HL-60 (cell line): ENCODE measurements at regions not wholly inside any gene's neighbourhood (a gene's known extent, or its start where the extent isn't known, plus 50 kb on each side); places are given as distances from the start of the nearest gene placed in this dataset.
A peak's percentile ranks its signal among the peaks of the same experiment; 100 is the strongest.

Source experiments
- DNase-seq, 2 experiments: peaks; one replicate each; pipeline ENCODE4 v3.0.0-alpha.2; 2010 to 2020; ENCODE audit warnings: low read depth in 1 of 2, low spot score in 1 of 2
- H3K27ac ChIP-seq: fragments of 250-450 bp; sonication (Bioruptor Pico); replicated peaks from 2 replicates; pipeline ENCODE4 v1.5.1; 2020; ENCODE audit warnings: mild to moderate bottlenecking, moderate library complexity
- H3K27me3 ChIP-seq: fragments of 250-450 bp; sonication (Bioruptor Pico); 2 replicates; pipeline ENCODE4 v1.5.1; 2021; ENCODE audit warnings: mild to moderate bottlenecking, moderate library complexity; ENCODE audit not compliant: insufficient read depth, poor library complexity, severe bottlenecking
- H3K4me3 ChIP-seq: replicated peaks from 2 replicates; pipeline ENCODE4 v1.5.1; 2011; ENCODE audit warnings: mild to moderate bottlenecking, control low read depth, low read length; ENCODE audit not compliant: insufficient read depth
- GABPA ChIP-seq: IDR thresholded peaks from 2 replicates; pipeline ENCODE4 v1.6.1; 2012; ENCODE audit warnings: low read depth
- POLR2AphosphoS5 ChIP-seq: IDR thresholded peaks from 2 replicates; pipeline ENCODE4 v1.6.1; 2012; ENCODE audit warnings: low read depth
- SPI1 ChIP-seq: IDR thresholded peaks from 2 replicates; pipeline ENCODE4 v1.6.1; 2012; ENCODE audit warnings: low read depth, mild to moderate bottlenecking, borderline replicate concordance
- TF ChIP-seq, protein P1 (sequence below): IDR thresholded peaks from 2 replicates; pipeline ENCODE4 v1.6.1; 2012; ENCODE audit warnings: low read depth; ENCODE audit not compliant: insufficient replicate concordance
- TF ChIP-seq, protein P2 (sequence below): IDR thresholded peaks from one replicate; pipeline ENCODE4 v1.5.1; 2011; ENCODE audit warnings: low read length, control low read depth, inconsistent platforms; ENCODE audit not compliant: insufficient read depth

DNA sequence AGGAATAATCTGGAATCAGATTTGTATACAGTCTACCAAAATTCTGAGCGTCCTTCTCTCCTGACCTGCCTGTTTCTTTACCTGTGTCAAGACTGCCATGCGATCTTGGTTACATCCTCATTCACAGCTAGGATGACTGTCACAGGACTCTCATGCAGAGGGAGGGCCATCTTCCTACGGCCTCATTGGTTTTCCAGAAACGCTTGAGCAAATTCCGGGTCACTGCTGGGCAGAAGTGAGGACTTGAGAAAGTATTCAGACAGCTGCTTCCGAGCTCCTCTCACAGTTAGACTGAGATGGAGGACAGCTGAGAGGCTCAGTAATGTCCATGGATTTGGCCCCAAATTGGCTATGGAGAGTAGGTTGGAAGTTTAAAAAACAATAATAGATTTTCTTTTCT is 94.2 kb downstream of the TFAP2C start:
- Histone ChIP-seq H3K27me3 (no peaks in the 10 kb centered on the region), H3K4me3 (no peak overlapping the region), H3K27ac (no peak overlapping the region)
- TF ChIP-seq SPI1 (no peak), GABPA (no peak), POLR2AphosphoS5 (no peak)
- TF ChIP-seq, protein P1, sequence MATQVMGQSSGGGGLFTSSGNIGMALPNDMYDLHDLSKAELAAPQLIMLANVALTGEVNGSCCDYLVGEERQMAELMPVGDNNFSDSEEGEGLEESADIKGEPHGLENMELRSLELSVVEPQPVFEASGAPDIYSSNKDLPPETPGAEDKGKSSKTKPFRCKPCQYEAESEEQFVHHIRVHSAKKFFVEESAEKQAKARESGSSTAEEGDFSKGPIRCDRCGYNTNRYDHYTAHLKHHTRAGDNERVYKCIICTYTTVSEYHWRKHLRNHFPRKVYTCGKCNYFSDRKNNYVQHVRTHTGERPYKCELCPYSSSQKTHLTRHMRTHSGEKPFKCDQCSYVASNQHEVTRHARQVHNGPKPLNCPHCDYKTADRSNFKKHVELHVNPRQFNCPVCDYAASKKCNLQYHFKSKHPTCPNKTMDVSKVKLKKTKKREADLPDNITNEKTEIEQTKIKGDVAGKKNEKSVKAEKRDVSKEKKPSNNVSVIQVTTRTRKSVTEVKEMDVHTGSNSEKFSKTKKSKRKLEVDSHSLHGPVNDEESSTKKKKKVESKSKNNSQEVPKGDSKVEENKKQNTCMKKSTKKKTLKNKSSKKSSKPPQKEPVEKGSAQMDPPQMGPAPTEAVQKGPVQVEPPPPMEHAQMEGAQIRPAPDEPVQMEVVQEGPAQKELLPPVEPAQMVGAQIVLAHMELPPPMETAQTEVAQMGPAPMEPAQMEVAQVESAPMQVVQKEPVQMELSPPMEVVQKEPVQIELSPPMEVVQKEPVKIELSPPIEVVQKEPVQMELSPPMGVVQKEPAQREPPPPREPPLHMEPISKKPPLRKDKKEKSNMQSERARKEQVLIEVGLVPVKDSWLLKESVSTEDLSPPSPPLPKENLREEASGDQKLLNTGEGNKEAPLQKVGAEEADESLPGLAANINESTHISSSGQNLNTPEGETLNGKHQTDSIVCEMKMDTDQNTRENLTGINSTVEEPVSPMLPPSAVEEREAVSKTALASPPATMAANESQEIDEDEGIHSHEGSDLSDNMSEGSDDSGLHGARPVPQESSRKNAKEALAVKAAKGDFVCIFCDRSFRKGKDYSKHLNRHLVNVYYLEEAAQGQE: no peak
- TF ChIP-seq, protein P2, sequence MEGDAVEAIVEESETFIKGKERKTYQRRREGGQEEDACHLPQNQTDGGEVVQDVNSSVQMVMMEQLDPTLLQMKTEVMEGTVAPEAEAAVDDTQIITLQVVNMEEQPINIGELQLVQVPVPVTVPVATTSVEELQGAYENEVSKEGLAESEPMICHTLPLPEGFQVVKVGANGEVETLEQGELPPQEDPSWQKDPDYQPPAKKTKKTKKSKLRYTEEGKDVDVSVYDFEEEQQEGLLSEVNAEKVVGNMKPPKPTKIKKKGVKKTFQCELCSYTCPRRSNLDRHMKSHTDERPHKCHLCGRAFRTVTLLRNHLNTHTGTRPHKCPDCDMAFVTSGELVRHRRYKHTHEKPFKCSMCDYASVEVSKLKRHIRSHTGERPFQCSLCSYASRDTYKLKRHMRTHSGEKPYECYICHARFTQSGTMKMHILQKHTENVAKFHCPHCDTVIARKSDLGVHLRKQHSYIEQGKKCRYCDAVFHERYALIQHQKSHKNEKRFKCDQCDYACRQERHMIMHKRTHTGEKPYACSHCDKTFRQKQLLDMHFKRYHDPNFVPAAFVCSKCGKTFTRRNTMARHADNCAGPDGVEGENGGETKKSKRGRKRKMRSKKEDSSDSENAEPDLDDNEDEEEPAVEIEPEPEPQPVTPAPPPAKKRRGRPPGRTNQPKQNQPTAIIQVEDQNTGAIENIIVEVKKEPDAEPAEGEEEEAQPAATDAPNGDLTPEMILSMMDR: no peak
- no peak for DNase-seq

DNA sequence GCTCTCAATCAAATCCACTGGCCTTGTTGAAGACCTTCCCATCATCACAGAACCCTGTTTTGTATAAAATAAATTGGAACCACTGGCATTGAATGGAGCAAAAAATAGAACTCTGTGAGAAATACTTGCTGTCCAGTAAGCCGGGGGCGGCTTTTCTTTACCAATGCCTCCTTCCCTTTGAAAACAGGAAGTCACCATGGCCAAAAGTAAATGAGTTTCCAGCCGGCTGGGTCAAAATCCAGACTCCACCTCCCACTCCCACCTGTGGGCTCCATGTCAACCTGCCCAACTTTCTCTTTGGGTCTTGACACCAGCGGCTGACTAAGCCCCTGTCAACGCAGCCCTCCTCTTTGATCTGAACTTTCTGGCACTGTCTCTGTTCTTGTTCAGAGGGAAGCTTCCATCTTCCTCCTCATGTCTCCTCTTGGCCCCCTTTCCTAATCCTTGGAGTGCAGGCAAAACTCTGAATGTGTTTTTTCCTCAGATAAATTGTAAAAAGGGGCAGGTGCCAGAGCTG is 95.2 kb downstream of the TFAP2C start:
- DNase-seq: peak in 1 of 2 experiments; percentile 15
- peak; percentile 83 for TF ChIP-seq SPI1
- TF ChIP-seq POLR2AphosphoS5: no peak
- TF ChIP-seq, protein P1: no peak
- H3K27me3 ChIP-seq: no peaks in the 10 kb centered on the region
- H3K27ac ChIP-seq: no peak overlapping the region
- no peak overlapping the region for H3K4me3 ChIP-seq

DNA sequence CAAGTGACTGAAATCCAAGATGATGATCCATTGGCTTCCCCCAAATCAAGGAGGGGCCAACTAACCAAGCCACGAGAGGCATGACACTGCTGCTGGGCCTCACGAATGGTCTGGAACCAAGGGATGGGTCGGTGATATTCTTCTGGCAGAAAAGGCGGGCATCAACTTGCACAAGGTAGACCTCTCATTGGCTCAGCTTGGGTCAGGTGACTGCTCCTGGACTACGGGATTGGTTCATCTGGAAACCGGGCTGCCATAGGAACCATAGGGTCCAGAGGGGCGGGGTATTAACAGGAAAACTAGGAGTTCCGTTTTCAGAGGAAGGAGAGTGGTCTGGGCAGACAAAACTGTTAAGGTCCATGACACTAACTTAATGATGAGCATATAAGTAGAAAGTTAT is 100.9 kb downstream of the TFAP2C start:
- H3K27ac ChIP-seq: no peak overlapping the region
- TF ChIP-seq SPI1: no peak
- TF ChIP-seq, protein P2: no peak
- no peak for TF ChIP-seq GABPA
- DNase-seq: no peak

DNA sequence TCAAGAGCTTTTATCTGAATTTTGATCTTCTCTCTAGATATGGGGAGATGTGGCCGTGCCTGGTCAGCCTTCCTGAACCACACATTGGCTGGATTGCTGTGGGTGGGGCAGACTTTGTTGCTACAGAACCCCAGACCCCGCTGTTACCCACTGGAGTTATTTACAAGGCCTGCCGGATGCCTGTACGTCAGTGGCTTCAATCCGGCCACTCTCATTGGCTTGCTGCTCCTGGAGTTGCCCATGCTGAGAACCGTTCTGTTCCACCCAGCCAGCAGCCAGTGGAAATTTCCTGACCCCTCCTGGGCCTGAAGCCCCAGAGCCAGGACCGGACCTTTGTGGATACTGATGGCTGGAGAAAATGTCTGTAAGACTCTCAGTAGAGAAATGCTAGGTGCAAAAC is 101.9 kb downstream of the TFAP2C start:
- no peak for DNase-seq
- Histone ChIP-seq H3K27ac (no peak overlapping the region), H3K27me3 (peaks cover 2% of the 10 kb centered on the region), H3K4me3 (no peak overlapping the region)
- TF ChIP-seq SPI1 (no peak), POLR2AphosphoS5 (no peak), GABPA (no peak)
- TF ChIP-seq, protein P1: no peak
- TF ChIP-seq, protein P2: no peak

More for the DNA sequence above, 100.9 kb downstream of the TFAP2C start:
- H3K4me3 ChIP-seq: no peak overlapping the region
- peaks cover under 1% of the 10 kb centered on the region for H3K27me3 ChIP-seq
